Dermis microvascular lymphatic vessel endothelial cell (primary cell): ENCODE measurements at regions not wholly inside any gene's neighbourhood (a gene's known extent, or its start where the extent isn't known, plus 50 kb on each side); places are given as distances from the start of the nearest gene placed in this dataset.

Experiments used
- DNase-seq, 2 donors: peaks; one replicate each; pipeline versions ENCODE4 v3.0.0 to v3.0.0-alpha.2; 2010; ENCODE audit warnings: low read depth in 2 of 2

- no peak for DNase-seq
Observed at GRCh38 chr13:57784633-57785032, 153.1 kb downstream of the PCDH17 start.

GRCh38 chr13:57787058-57787791, 155.7 kb downstream of the PCDH17 start:
- DNase-seq, result no peak

GRCh38 chr13:57799624-57800023, 168.1 kb downstream of the PCDH17 start:
- DNase-seq, result no peak

- DNase-seq, result no peak
Observed at GRCh38 chr13:57813651-57814050, 182.1 kb downstream of the PCDH17 start.

GRCh38 chr13:57815600-57815999, 184.1 kb downstream of the PCDH17 start:
- DNase-seq, result no peak

- DNase-seq, result no peak
Observed at GRCh38 chr13:57820924-57821323, 189.4 kb downstream of the PCDH17 start.

- no peak for DNase-seq
Observed at GRCh38 chr13:57823704-57824103, 192.2 kb downstream of the PCDH17 start.

GRCh38 chr13:57824121-57824520, 192.6 kb downstream of the PCDH17 start:
- DNase-seq, result no peak

- DNase-seq, result no peak
Observed at GRCh38 chr13:57825066-57825465, 193.5 kb downstream of the PCDH17 start.

- DNase-seq, result no peak
Observed at GRCh38 chr13:57829496-57829895, 198.0 kb downstream of the PCDH17 start.

- DNase-seq, result no peak
Observed at GRCh38 chr13:57832187-57832586, 200.6 kb downstream of the PCDH17 start.

- no peak for DNase-seq
Observed at GRCh38 chr13:57837801-57838200, 206.3 kb downstream of the PCDH17 start.

- DNase-seq, result no peak
Observed at GRCh38 chr13:57843521-57843920, 212.0 kb downstream of the PCDH17 start.

- DNase-seq, result no peak
Observed at GRCh38 chr13:57846600-57847173, 215.1 kb downstream of the PCDH17 start.

GRCh38 chr13:57857945-57858344, 226.4 kb downstream of the PCDH17 start:
- DNase-seq, result no peak

- no peak for DNase-seq
Observed at GRCh38 chr13:57858376-57858775, 226.8 kb downstream of the PCDH17 start.

- no peak for DNase-seq
Observed at GRCh38 chr13:57862879-57863278, 231.3 kb downstream of the PCDH17 start.

- DNase-seq, result no peak
Observed at GRCh38 chr13:57865600-57866294, 234.2 kb downstream of the PCDH17 start.

- DNase-seq, result no peak
Observed at GRCh38 chr13:57874530-57874929, 243.0 kb downstream of the PCDH17 start.

GRCh38 chr13:57877601-57878000, 246.1 kb downstream of the PCDH17 start:
- no peak for DNase-seq

GRCh38 chr13:57878291-57878690, 246.7 kb downstream of the PCDH17 start:
- no peak for DNase-seq

- DNase-seq, result no peak
Observed at GRCh38 chr13:57897225-57897624, 265.7 kb downstream of the PCDH17 start.

- DNase-seq, result no peak
Observed at GRCh38 chr13:57899096-57899495, 267.6 kb downstream of the PCDH17 start.
